Memory B cell (primary cell): ENCODE measurements at regions not wholly inside any gene's neighbourhood (a gene's known extent, or its start where the extent isn't known, plus 50 kb on each side); places are given as distances from the start of the nearest gene placed in this dataset.
A peak's percentile ranks its signal among the peaks of the same experiment; 100 is the strongest.

Experiments used
- ATAC-seq: fragments of 150-1000 bp; cut with Tn5 transposase; 2 replicates; pipeline ENCODE4 v1.10.0; 2021; ENCODE audit warnings: low read depth, mild to moderate bottlenecking, moderate library complexity
- DNase-seq, 2 donors: peaks; one replicate each; pipeline ENCODE4 v3.0.0; 2022; ENCODE audit warnings: low spot score in 2 of 2
- H3K27ac Mint-ChIP-seq: one replicate; pipeline ENCODE4 v1.8.0; 2022; ENCODE audit warnings: mild to moderate bottlenecking, moderate library complexity, mixed read lengths
- H3K27me3 Mint-ChIP-seq: one replicate; pipeline ENCODE4 v1.8.0; 2022; ENCODE audit warnings: mixed read lengths
- H3K36me3 Mint-ChIP-seq: one replicate; pipeline ENCODE4 v1.8.0; 2022; ENCODE audit warnings: mild to moderate bottlenecking, mixed read lengths
- H3K4me1 Mint-ChIP-seq: one replicate; pipeline ENCODE4 v1.8.0; 2022; ENCODE audit warnings: mixed read lengths
- H3K4me3 Mint-ChIP-seq: one replicate; pipeline ENCODE4 v1.8.0; 2022; ENCODE audit warnings: mild to moderate bottlenecking, moderate library complexity, mixed read lengths
- H3K9me3 Mint-ChIP-seq: one replicate; pipeline ENCODE4 v1.8.0; 2022; ENCODE audit warnings: mixed read lengths

- DNase-seq (no peak), ATAC-seq (no peak)
- Mint-ChIP-seq H3K27me3 (peaks cover 2% of the 10 kb centered on the region), H3K4me1 (no peaks in the 10 kb centered on the region), H3K36me3 (no peaks in the 10 kb centered on the region), H3K9me3 (no peaks in the 10 kb centered on the region), H3K27ac (no peak overlapping the region), H3K4me3 (no peak overlapping the region)
These were observed 157.2 kb downstream of the ENGASE start for GRCh38 chr17:79231766-79232287.

DNA sequence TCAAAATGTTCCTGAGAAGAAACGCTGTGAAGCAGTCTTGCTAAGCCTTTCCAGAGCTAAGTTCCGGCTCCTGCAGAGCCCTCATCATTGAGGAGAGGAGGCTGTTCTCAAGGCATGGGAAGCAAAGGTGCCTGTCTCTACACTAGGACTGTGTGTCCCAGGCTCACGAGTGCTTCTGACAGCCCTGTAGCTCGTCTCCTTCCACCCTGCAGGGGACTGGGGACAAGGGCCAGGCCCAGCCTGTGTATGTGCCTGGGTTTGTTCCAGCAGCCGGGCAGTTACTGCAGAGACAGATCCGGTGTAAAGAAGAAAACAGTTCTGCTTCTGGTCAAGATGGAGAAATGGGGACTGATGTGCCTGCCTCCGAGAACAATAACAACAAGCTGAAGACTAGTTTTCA is 156.0 kb downstream of the ENGASE start:
- no peak overlapping the region for H3K27ac Mint-ChIP-seq
- no peaks in the 10 kb centered on the region for H3K9me3 Mint-ChIP-seq
- no peak overlapping the region for H3K4me3 Mint-ChIP-seq
- H3K4me1 Mint-ChIP-seq, result no peaks in the 10 kb centered on the region
- peaks cover 8% of the 10 kb centered on the region for H3K27me3 Mint-ChIP-seq
- H3K36me3 Mint-ChIP-seq, result no peaks in the 10 kb centered on the region
- DNase-seq (no peak), ATAC-seq (no peak)

GRCh38 chr17:79226037-79226436 is 151.4 kb downstream of the ENGASE start:
- no peak overlapping the region for H3K27ac Mint-ChIP-seq
- no peaks in the 10 kb centered on the region for H3K9me3 Mint-ChIP-seq
- no peaks in the 10 kb centered on the region for H3K36me3 Mint-ChIP-seq
- no peak for DNase-seq
- H3K27me3 Mint-ChIP-seq, result peaks cover 18% of the 10 kb centered on the region
- no peak for ATAC-seq
- H3K4me1 Mint-ChIP-seq, result no peaks in the 10 kb centered on the region
- H3K4me3 Mint-ChIP-seq, result no peak overlapping the region

GRCh38 chr17:79224903-79225302 is 150.3 kb downstream of the ENGASE start:
- Mint-ChIP-seq H3K36me3 (no peaks in the 10 kb centered on the region), H3K27me3 (peaks cover 22% of the 10 kb centered on the region), H3K9me3 (no peaks in the 10 kb centered on the region), H3K4me3 (no peak overlapping the region), H3K27ac (no peak overlapping the region), H3K4me1 (peaks cover 5% of the 10 kb centered on the region)
- ATAC-seq, result no peak
- no peak for DNase-seq

GRCh38 chr17:79224476-79224875 is 149.9 kb downstream of the ENGASE start:
- Mint-ChIP-seq H3K36me3 (no peaks in the 10 kb centered on the region), H3K4me3 (no peak overlapping the region), H3K4me1 (peaks cover 5% of the 10 kb centered on the region), H3K27me3 (peaks cover 24% of the 10 kb centered on the region), H3K9me3 (no peaks in the 10 kb centered on the region), H3K27ac (no peak overlapping the region)
- DNase-seq (no peak), ATAC-seq (no peak)

DNA sequence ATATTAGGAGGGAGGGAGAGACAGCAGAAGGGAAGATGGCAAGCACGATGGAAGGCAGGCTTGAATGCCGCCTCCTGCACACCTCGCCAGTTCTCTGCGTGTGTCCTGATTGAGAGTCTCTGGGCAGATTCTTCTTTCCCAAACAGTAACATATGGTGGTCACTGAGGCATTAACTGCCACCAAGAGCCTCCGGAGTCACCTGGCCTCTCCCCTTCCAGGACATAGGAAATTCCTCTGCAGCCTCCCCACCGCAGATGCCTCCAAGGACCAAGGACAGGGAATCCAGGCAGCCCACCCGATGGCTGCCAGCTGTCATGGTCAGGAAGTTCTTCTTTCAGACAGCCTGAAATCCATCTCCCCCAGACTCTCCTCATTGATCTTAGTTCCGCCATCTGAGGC is 149.3 kb downstream of the ENGASE start:
- H3K4me1 Mint-ChIP-seq, result peaks cover 5% of the 10 kb centered on the region

GRCh38 chr17:79223471-79223870 is 148.8 kb downstream of the ENGASE start:
- Mint-ChIP-seq H3K9me3 (no peaks in the 10 kb centered on the region), H3K4me3 (no peak overlapping the region), H3K27ac (no peak overlapping the region), H3K27me3 (peaks cover 30% of the 10 kb centered on the region), H3K4me1 (peaks cover 5% of the 10 kb centered on the region), H3K36me3 (no peaks in the 10 kb centered on the region)
- ATAC-seq (no peak), DNase-seq (no peak)

More for the DNA sequence above, 149.3 kb downstream of the ENGASE start:
- H3K4me3 Mint-ChIP-seq, result no peak overlapping the region
- no peaks in the 10 kb centered on the region for H3K36me3 Mint-ChIP-seq
- ATAC-seq (no peak), DNase-seq (no peak)
- no peak overlapping the region for H3K27ac Mint-ChIP-seq
- peaks cover 29% of the 10 kb centered on the region for H3K27me3 Mint-ChIP-seq
- no peaks in the 10 kb centered on the region for H3K9me3 Mint-ChIP-seq

DNA sequence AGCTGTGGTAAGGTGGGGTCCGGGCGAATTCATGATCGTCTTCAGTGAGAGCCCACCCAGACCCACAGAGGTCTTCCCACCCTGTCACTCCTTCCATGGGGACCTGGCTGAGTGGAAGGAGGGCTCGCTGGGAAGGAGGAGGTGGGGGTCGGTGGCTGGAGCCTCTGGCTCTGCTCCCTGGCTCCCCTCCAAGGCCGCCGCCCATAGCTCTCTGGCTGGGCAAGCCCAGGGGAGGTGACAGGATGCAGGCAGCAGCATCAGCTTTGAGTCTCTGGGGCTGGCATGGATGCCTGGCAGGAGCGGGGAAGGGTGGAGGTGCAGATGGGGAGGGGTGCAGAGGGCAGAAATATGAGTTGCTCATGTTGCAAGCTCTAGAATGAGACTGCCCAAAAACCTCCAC is 147.0 kb downstream of the ENGASE start:
- H3K4me1 Mint-ChIP-seq, result peaks cover 5% of the 10 kb centered on the region
- ATAC-seq (no peak), DNase-seq (no peak)
- no peaks in the 10 kb centered on the region for H3K36me3 Mint-ChIP-seq
- H3K27me3 Mint-ChIP-seq, result peaks cover 36% of the 10 kb centered on the region
- H3K4me3 Mint-ChIP-seq, result no peak overlapping the region
- H3K27ac Mint-ChIP-seq, result no peak overlapping the region
- no peaks in the 10 kb centered on the region for H3K9me3 Mint-ChIP-seq

DNA sequence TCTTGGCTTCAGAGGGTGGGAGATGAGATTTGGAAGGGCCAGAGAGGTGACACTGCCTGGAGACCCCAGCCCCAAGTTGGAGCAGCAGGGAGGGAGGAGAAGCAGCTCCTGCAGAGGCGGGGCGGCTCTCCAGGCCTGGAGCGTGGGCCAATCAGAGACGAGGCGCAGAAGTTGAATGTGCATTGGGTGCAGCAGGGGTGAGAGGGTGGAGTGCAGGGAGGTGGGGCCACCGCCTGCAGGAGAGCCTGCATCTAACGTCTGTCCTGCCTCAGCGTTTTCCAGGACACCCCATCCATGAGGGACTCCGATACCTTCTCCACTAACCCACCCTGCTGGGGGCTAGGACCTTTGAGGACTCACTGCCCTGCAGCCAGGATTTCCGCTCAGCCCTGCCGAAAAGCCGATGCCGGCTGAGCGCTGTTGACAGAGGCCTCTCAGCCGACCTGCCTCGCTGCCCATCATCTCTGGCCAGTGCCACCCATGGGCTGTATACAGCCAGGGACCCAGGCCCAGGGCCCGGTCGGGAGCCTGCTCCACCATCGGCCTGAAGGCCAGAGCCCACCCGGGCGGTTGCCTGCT is 146.2 kb downstream of the ENGASE start:
- Mint-ChIP-seq H3K36me3 (no peaks in the 10 kb centered on the region), H3K27me3 (peaks cover 37% of the 10 kb centered on the region), H3K4me1 (peaks cover 5% of the 10 kb centered on the region), H3K27ac (no peak overlapping the region), H3K4me3 (peak overlapping the region; percentile 59), H3K9me3 (no peaks in the 10 kb centered on the region)
- DNase-seq (no peak), ATAC-seq (no peak)

GRCh38 chr17:79220201-79220712 is 145.6 kb downstream of the ENGASE start:
- no peak for ATAC-seq
- H3K36me3 Mint-ChIP-seq, result no peaks in the 10 kb centered on the region
- H3K27ac Mint-ChIP-seq, result no peak overlapping the region
- DNase-seq, result no peak
- peak overlapping the region; percentile 59 for H3K4me3 Mint-ChIP-seq
- peaks cover 5% of the 10 kb centered on the region for H3K4me1 Mint-ChIP-seq
- no peaks in the 10 kb centered on the region for H3K9me3 Mint-ChIP-seq
- H3K27me3 Mint-ChIP-seq, result peaks cover 39% of the 10 kb centered on the region

GRCh38 chr17:79219208-79219935 is 144.7 kb downstream of the ENGASE start:
- Mint-ChIP-seq H3K36me3 (no peaks in the 10 kb centered on the region), H3K4me1 (peaks cover 5% of the 10 kb centered on the region), H3K9me3 (no peaks in the 10 kb centered on the region), H3K27ac (no peak overlapping the region), H3K27me3 (peaks cover 40% of the 10 kb centered on the region), H3K4me3 (no peak overlapping the region)
- ATAC-seq (no peak), DNase-seq (no peak)

- peaks cover 41% of the 10 kb centered on the region for H3K27me3 Mint-ChIP-seq
- H3K36me3 Mint-ChIP-seq, result no peaks in the 10 kb centered on the region
- DNase-seq (no peak), ATAC-seq (no peak)
- peaks cover 5% of the 10 kb centered on the region for H3K4me1 Mint-ChIP-seq
- H3K9me3 Mint-ChIP-seq, result no peaks in the 10 kb centered on the region
- no peak overlapping the region for H3K4me3 Mint-ChIP-seq
- H3K27ac Mint-ChIP-seq, result no peak overlapping the region
These were observed 144.2 kb downstream of the ENGASE start for GRCh38 chr17:79218825-79219200.

GRCh38 chr17:79218175-79218824 is 143.7 kb downstream of the ENGASE start:
- H3K4me1 Mint-ChIP-seq, result peaks cover 5% of the 10 kb centered on the region
- no peak overlapping the region for H3K4me3 Mint-ChIP-seq
- DNase-seq, result no peak
- no peaks in the 10 kb centered on the region for H3K36me3 Mint-ChIP-seq
- H3K9me3 Mint-ChIP-seq, result no peaks in the 10 kb centered on the region
- no peak for ATAC-seq
- peaks cover 45% of the 10 kb centered on the region for H3K27me3 Mint-ChIP-seq
- no peak overlapping the region for H3K27ac Mint-ChIP-seq

DNA sequence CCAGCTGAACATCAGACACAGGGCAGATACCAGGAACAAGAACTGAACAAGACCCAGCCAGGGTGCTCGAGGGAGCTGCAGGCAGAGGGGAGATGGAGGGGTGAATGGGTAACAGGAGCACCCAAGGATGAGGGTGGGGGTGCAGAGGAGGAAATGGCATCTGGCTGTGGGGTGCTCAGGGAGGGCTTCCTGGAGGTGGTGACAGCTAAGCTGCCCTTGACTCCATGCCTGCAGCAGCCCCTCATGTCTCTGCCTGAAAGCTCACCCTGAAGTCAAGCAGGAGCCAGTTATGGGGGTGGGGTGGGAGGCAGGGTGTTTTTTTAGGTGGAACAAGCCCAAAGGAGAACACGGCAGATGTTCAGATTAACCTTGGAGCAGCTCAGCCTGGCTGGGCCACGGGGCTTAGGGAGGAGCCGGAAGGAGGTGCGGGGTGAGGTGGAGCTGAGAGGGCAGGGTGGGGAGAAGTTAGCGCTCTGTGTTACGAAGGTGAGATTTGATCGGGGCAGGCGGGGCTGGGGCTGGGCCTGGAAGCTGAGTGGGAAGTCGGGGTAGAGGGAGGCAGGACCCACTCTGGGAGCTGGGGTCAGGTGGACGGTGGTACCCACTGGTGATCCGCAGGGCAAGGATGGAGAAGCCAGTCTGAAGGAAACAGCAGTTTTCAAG is 143.0 kb downstream of the ENGASE start:
- H3K4me3 Mint-ChIP-seq, result no peak overlapping the region
- no peak for DNase-seq
- H3K9me3 Mint-ChIP-seq, result no peaks in the 10 kb centered on the region
- no peak for ATAC-seq
- H3K27ac Mint-ChIP-seq, result no peak overlapping the region
- peaks cover 5% of the 10 kb centered on the region for H3K4me1 Mint-ChIP-seq
- peaks cover 40% of the 10 kb centered on the region for H3K27me3 Mint-ChIP-seq
- no peaks in the 10 kb centered on the region for H3K36me3 Mint-ChIP-seq
